ENCODE measurements at regions not wholly inside any gene's neighbourhood (a gene's known extent, or its start where the extent isn't known, plus 50 kb on each side); places are given as distances from the start of the nearest gene placed in this dataset.
"Not testable (repeated sequence)": the region's sequence is repeated elsewhere in the genome, so short reads cannot be mapped to it uniquely, and the experiment has no call there.

DNA sequence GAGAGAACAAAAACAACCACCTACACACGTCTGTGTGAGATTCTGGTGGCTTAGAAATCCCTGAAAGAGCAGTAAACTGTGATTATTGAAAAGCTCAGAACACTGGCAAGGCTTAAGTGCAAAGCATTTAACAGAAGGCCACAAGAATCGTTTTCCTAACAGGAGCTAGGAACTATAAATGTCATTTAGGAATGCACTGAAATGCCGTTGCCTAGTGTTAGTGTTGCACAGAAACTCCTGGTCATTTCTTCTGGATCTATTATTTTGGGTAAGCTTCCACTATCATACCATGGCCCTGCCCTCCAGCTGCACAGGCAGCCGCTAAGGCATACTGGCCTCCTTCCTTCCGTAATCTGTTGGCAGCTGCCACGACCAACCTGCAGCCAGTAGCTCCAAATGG lies 923.2 kb downstream of the NLGN4X start:
- H3K27me3 ChIP-seq (ENCODE audit: control insufficient read depth, insufficient read depth, low read length) = no peaks in the 10 kb centered on the region
- TF ChIP-seq, protein P1, sequence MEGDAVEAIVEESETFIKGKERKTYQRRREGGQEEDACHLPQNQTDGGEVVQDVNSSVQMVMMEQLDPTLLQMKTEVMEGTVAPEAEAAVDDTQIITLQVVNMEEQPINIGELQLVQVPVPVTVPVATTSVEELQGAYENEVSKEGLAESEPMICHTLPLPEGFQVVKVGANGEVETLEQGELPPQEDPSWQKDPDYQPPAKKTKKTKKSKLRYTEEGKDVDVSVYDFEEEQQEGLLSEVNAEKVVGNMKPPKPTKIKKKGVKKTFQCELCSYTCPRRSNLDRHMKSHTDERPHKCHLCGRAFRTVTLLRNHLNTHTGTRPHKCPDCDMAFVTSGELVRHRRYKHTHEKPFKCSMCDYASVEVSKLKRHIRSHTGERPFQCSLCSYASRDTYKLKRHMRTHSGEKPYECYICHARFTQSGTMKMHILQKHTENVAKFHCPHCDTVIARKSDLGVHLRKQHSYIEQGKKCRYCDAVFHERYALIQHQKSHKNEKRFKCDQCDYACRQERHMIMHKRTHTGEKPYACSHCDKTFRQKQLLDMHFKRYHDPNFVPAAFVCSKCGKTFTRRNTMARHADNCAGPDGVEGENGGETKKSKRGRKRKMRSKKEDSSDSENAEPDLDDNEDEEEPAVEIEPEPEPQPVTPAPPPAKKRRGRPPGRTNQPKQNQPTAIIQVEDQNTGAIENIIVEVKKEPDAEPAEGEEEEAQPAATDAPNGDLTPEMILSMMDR (IDR thresholded peaks at IDR 0.05; ENCODE audit: insufficient read depth, low read length, poor library complexity, severe bottlenecking) = no peak

DNA sequence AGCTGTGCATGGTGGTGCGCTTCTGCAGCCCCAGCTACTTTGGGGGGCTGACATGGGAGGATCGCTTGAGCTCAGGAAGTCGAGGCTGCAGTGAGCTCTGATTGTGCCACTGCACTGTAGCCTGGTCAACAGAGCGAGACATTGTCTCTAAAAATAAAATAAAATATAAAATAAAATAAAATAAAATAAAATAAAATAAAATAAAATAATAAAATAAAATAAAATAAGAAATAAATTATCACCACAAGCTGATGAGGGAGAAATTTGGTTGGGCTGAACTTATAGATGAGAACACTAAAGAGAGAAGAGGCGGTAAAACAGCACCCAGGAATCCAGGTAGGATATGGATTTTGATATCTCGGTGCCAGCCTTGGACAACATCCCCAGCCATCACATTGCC lies 933.7 kb downstream of the NLGN4X start:
- H3K36me3 ChIP-seq (ENCODE audit: control insufficient read depth, insufficient read depth, low read length) = no peaks in the 10 kb centered on the region
- no peak for DNase-seq (ENCODE audit: low read depth)
- H3K27me3 ChIP-seq (ENCODE audit: control insufficient read depth, insufficient read depth, low read length) = no peaks in the 10 kb centered on the region
- no peak overlapping the region for H3K4me3 ChIP-seq (ENCODE audit: low read depth, low read length)
- TF ChIP-seq, protein P1 (IDR thresholded peaks at IDR 0.05; ENCODE audit: insufficient read depth, low read length, poor library complexity, severe bottlenecking) = no peak

More for the DNA sequence above, 923.2 kb downstream of the NLGN4X start:
- DNase-seq (ENCODE audit: low read depth) = no peak
- no peak overlapping the region for H3K4me3 ChIP-seq (ENCODE audit: low read depth, low read length)
- no peaks in the 10 kb centered on the region for H3K36me3 ChIP-seq (ENCODE audit: control insufficient read depth, insufficient read depth, low read length)

GRCh38 chrX:5290635-5291034 lies 938.0 kb downstream of the NLGN4X start:
- TF ChIP-seq, protein P1 (IDR thresholded peaks at IDR 0.05; ENCODE audit: insufficient read depth, low read length, poor library complexity, severe bottlenecking) = no peak
- no peaks in the 10 kb centered on the region for H3K36me3 ChIP-seq (ENCODE audit: control insufficient read depth, insufficient read depth, low read length)
- no peak overlapping the region for H3K4me3 ChIP-seq (ENCODE audit: low read depth, low read length)
- no peak for DNase-seq (ENCODE audit: low read depth)
- H3K27me3 ChIP-seq (ENCODE audit: control insufficient read depth, insufficient read depth, low read length) = no peaks in the 10 kb centered on the region

GRCh38 chrX:5289949-5290348 lies 938.7 kb downstream of the NLGN4X start:
- not testable (repeated sequence) for H3K27me3 ChIP-seq (ENCODE audit: control insufficient read depth, insufficient read depth, low read length); H3K4me3 ChIP-seq (ENCODE audit: low read depth, low read length); DNase-seq (ENCODE audit: low read depth); H3K36me3 ChIP-seq (ENCODE audit: control insufficient read depth, insufficient read depth, low read length)

GRCh38 chrX:5278908-5279307 lies 949.8 kb downstream of the NLGN4X start:
- Histone ChIP-seq H3K27me3 (ENCODE audit: control insufficient read depth, insufficient read depth, low read length) (no peaks in the 10 kb centered on the region), H3K36me3 (ENCODE audit: control insufficient read depth, insufficient read depth, low read length) (no peaks in the 10 kb centered on the region), H3K4me3 (ENCODE audit: low read depth, low read length) (no peak overlapping the region)
- no peak for DNase-seq (ENCODE audit: low read depth)
- TF ChIP-seq, protein P1 (IDR thresholded peaks at IDR 0.05; ENCODE audit: insufficient read depth, low read length, poor library complexity, severe bottlenecking) = no peak

- TF ChIP-seq, protein P1 (IDR thresholded peaks at IDR 0.05; ENCODE audit: insufficient read depth, low read length, poor library complexity, severe bottlenecking) = no peak
- Histone ChIP-seq H3K27me3 (ENCODE audit: control insufficient read depth, insufficient read depth, low read length) (no peaks in the 10 kb centered on the region), H3K4me3 (ENCODE audit: low read depth, low read length) (no peak overlapping the region), H3K36me3 (ENCODE audit: control insufficient read depth, insufficient read depth, low read length) (no peaks in the 10 kb centered on the region)
- no peak for DNase-seq (ENCODE audit: low read depth)
These were observed 963.3 kb downstream of the NLGN4X start for GRCh38 chrX:5265324-5265850.

Data from kidney epithelial cell (primary cell).